Stimulated activated CD4-positive, alpha-beta T cell treated with anti-CD3 and anti-CD28 coated beads, TNF-alpha, amount 100 ng/mL, for 4 hours (primary cell): ENCODE measurements at regions not wholly inside any gene's neighbourhood (a gene's known extent, or its start where the extent isn't known, plus 50 kb on each side); places are given as distances from the start of the nearest gene placed in this dataset.

Source experiments
- DNase-seq, 3 experiments: peaks; one replicate each; pipeline ENCODE4 v3.0.0-alpha.2; 2020; ENCODE audit warnings: low read depth in 3 of 3

GRCh38 chr1:38464071-38464661 is 395.4 kb downstream of the RRAGC start:
- DNase-seq = no peak

DNA sequence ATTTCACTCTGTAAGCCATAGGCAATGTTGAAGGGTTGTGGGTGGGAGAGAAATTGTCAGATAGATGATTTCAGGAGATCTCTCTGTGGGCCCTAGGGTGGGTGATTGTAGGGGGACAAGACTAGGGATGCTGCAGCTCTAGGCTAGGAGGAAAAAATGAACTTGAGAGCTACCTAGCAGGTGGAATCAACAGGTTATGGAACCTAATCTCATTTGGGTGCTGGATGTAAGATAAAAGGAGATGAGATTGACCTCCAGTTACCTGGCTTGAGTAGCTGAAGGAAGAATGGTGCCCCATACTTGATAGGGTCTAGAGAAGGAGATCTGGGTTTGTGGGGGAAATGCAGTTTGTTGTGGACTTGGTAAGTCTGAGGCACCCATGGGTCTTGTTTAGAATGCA is 396.5 kb downstream of the RRAGC start:
- DNase-seq = no peak

DNA sequence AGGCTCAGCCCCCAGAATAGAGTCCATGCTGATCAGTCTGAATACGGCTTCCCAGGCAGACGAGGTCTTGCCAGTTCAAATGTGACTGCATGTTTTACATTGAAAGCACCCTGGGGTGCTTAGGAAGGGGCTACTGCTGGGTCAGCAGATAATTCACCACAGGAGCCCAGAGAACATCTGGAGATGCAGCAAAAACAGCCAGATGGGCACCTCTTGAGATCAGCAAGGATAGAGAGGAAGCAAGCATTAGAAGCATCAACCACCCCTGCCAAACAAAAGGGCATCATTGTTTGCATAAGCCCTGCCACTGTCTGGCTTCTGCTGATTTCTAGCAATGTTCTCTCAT is 403.1 kb downstream of the RRAGC start:
- no peak for DNase-seq

GRCh38 chr1:38455829-38456530 is 403.6 kb downstream of the RRAGC start:
- DNase-seq = no peak

DNA sequence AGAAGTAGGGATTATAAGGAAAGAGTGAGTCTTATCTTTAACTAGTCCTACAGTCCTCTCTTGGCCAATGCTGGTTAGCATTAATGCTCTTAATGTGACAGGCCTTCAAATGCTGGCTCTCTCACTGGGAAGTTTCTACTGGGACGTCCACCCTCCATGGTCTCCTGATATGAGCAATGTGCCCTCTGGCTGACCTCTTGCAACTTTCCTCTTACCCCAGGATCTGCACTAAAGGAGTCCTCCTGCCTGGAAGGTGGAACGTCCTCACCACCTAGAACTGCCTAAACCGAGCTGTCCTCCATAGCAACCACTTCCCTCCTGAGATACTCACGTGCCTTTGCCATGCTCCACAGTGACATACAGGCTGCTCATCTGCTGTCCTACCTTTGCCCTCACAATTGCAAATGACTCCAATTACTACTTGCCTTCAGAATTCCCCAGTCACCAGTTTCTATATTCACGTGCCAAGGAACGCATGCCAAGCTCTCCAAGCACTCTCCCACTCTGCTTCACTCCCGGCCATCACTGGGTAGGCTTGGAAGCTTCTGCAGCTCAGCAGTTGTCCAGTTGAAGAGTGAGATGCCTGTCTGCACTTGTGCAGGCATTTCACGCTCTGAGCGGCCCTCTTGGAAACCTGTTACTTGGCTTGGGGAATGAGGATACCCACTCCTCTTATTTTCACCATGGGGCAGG is 404.7 kb downstream of the RRAGC start:
- DNase-seq = no peak

- no peak for DNase-seq
These were observed 405.3 kb downstream of the RRAGC start for GRCh38 chr1:38454236-38454635.

- DNase-seq = no peak
These were observed 405.7 kb upstream of the POU3F1 start for GRCh38 chr1:38452246-38452645.

GRCh38 chr1:38451541-38451993 is 405.0 kb upstream of the POU3F1 start:
- DNase-seq = no peak

GRCh38 chr1:38448893-38449292 is 402.3 kb upstream of the POU3F1 start:
- DNase-seq = no peak

- no peak for DNase-seq
These were observed 400.3 kb upstream of the POU3F1 start for GRCh38 chr1:38446936-38447335.

- DNase-seq = no peak
These were observed 398.3 kb upstream of the POU3F1 start for GRCh38 chr1:38444770-38445442.

DNA sequence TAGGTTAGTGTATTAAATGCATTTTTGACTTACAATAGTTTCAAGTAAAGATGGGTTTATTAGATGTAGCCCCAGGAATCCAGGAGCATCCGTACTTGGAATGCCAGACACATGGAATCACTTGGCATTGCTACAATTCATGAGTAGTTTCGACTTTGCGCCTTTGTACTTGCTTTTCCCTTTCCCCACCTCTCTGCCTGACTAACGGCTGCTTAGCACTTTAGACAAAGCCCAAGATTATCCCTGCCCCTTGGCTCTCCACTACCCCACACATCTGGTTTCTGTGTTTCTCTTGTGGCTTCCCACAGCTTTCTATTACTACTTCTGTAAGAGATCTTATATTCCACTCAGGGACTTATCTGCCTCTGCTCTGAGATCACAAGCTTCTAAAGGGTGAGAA is 397.7 kb upstream of the POU3F1 start:
- no peak for DNase-seq

DNA sequence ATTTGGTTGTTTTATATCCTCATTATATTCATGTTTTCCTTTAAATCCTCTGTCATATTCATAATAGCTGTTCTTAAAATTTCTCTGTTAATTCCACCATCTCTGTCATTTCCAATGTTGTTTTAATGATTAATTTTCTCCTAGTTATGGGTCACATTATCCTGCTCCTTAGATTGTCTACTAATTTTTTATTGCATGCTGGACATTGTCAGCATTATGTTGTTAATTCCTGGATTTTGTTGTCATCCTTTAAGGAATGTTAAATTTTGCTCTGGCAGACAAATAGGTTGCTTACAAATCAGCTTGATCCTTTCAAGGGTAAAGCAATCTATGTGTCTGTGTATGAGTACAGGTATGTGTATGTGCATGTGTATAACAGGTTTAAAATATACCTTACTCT is 393.8 kb upstream of the POU3F1 start:
- DNase-seq = no peak

DNA sequence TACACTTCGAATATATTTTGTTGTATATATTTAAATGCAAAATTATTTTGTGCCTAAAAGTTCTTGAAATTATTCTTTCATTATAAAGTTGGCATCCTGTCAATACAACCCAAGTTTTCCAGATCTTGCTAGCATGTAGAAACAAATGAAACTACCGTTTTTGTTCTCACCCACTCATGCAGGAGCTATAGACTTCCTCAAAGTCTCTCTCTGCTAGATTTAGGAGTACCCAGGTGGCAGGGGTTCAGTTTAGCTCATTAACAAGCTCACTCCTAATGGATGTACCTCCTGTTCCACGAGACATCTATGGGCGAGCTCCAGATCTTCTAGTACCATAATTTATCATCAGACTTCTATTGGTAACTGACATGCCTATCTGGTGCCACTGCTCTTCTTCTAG is 390.2 kb upstream of the POU3F1 start:
- no peak for DNase-seq

DNA sequence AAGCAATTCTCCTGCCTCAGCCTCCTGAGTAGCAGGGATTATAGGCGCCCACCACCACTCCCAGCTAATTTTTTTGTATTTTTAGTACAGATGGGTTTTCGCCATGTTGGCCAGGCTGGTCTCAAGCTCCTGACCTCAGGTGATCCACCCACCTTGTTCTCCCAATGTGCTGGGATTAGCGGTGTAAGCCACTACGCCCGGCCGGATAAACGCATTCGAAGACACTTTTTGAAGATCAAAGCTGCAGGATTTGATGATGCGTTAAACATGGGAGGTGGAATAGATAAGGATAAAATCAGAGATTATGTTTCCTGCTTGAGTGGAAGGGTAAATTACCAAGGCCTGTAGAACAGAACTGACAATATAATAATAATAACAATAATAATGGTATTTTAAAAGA is 389.4 kb upstream of the POU3F1 start:
- no peak for DNase-seq

DNA sequence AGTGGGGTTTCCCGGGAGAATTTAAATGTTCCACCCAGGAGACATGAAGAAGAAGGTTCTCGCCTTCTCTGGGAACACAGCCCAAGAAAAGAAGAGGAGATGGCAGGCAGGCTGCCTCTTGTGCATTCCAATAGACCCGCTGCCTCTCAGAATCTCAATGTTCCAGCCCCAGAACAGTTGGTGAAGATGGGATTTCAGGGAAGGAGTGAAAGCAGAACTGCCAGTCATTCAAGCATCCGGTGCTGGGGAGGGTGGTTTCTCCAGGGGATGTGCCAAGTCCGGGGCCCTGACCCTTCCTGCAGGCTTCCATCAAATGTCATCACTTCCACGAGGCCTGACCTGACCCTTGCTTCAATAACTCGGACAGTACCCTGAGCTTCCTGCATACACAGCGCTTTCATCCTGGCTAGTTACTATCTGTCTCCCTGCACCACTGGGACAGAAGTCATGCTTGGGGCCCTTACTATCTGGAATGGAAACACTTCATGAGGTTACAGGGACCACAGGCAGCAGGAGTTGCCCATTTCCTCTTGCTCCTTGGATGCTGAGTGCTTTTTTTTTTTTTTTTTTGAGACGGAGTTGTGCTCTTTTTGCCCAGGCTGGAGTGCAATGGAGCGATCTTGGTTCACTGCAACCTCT is 386.6 kb upstream of the POU3F1 start:
- DNase-seq = no peak

- no peak for DNase-seq
These were observed 385.2 kb upstream of the POU3F1 start for GRCh38 chr1:38431535-38432376.

GRCh38 chr1:38430949-38431348 is 384.4 kb upstream of the POU3F1 start:
- DNase-seq = no peak

GRCh38 chr1:38424677-38425076 is 378.1 kb upstream of the POU3F1 start:
- DNase-seq = no peak

- no peak for DNase-seq
These were observed 374.1 kb upstream of the POU3F1 start for GRCh38 chr1:38420666-38421065.
